NOMO-1 (cell line): ENCODE measurements at regions not wholly inside any gene's neighbourhood (a gene's known extent, or its start where the extent isn't known, plus 50 kb on each side); places are given as distances from the start of the nearest gene placed in this dataset.

Experiments
- DNase-seq, 2 experiments: peaks; one replicate each; lab custom pipeline; 2025; ENCODE audit not compliant: unreplicated experiment in 2 of 2; lab: John Stamatoyannopoulos, UW

DNA sequence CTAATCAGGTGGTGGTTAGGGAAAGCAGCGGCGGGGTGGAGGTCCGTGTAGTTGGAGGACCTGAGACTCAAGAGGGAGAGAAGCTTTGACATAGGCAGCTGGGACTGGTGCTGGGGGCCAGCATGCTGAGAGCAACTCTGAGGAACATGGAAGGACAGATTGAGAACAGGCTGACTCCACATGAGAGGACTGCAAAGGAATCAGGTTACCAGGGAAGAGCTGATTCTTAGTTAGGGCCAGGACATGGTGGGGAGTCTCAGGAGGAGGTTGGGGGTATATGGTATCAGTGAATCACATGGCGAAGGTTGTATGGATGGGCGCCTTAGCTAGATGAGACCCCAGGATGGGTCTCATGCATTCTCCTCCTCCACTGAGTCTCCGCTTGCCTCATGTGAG, 264.0 kb upstream of the BOD1L1 start:
- DNase-seq = no peak

DNA sequence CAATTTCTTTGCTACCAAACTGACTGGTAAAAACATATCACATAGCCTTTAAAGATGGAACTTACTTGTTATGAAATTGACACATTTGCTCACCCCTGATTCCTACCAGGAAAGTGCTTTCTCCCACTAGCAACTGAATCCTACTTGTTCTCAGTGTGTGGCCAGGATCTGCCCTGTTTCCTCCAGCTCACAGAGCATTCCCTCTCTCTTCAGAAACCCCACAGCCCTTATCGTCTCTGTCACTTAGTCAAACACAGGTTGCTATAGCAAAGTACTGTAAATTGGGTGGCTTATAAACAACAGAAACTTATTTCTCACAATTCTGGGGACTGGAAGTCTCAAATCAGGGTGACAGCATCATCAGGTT, 265.2 kb upstream of the BOD1L1 start:
- no peak for DNase-seq

DNA sequence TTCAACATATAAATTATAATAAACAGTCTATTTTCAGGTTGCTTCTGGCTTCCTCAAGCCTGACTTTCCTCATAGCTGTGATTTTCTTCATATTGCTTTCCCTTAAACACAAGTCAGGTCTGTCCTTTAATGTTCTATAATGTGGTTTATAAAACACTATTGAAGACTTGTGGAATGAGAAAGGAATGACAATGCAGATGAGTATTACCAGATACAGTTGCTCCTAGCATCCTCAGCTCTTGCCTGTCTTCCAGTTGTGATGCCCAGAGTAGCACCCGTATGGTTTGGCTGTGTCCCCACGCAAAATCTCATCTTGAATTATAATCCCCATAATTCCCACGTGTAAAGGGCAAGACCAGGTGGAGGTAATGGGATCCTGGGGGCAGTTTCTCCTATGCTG, 265.7 kb upstream of the BOD1L1 start:
- DNase-seq = no peak

- no peak for DNase-seq
Measured at GRCh38 chr4:13893987-13894386, 266.5 kb upstream of the BOD1L1 start.

- DNase-seq = no peak
Measured at GRCh38 chr4:13900780-13901179, 273.3 kb upstream of the BOD1L1 start.

GRCh38 chr4:13902146-13902545, 274.6 kb upstream of the BOD1L1 start:
- DNase-seq = no peak

DNA sequence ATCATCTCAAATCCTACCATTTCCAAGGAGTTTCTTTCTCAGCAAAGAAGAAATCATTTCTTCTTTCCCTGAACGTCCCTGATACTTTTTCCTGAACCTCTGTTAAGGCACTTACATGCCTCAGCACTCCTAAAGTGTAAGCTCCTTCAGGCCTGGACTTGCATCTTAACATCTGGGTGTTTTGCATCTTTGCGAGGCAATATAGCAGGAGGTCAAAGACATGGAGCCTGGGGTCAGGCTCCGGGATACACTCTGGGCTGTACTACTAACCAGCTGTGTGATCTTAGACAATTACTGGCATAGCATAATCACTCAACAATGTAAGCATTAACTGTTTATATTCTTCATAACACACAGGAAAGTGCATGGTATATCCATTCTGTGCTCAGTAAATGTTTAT, 275.5 kb upstream of the BOD1L1 start:
- DNase-seq = no peak

DNA sequence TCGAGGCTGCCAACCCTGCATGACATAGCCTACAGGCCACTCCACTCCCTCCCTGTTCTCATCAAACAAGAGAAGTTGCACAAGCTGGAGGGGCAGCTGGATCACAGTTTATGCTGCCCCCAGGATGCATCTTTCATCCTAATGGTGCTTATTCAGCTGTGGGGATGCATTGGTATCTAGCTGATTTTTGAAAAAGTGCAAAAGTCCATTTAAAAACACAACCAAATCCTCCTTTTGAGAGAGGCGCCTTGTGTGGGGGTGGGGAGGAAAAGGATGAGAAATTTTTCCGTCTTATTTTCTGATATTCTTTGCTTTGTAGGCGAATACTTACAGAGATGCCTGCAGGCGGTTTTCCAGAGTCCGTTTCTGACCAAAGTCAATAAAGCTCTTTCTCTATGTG, 276.4 kb upstream of the BOD1L1 start:
- no peak for DNase-seq

DNA sequence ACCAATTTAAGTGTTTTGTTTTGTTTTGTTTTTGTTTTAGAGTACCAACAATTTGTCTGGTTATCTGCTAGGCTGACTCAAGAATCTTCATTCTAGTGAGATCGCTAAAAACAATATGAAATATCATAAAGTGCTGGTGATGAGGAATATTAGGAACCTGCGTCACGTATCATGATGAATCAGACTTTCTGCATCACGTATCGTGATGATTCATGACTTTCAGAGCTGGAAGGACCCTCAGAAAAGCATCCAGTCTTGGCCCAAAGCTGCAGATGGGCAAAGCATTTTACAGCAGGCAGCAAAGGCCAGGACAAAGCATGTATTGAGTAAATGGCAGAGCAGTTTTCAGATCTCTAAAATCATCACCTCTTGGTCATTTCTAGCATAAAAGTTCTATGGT, 278.0 kb upstream of the BOD1L1 start:
- no peak for DNase-seq

DNA sequence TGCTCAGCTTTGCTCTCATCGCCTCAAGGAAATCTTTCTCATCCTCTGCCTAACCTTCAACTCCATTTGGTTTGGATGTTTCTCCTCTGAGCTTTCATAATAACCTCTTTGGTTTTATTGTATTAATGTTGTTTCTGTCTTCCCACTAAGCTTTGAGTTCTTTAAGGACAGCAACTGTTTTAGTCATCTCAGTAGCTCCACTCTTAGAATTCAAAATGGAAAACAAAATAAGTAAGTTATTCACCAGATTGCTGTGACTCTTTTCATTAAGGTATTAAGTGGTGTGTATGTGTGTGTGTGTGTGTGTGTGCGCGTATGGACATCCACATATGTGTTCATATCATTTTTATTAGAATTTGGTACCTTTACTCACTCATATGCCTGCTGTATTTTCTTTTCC, 279.2 kb upstream of the BOD1L1 start:
- no peak for DNase-seq

- DNase-seq = no peak
Measured at GRCh38 chr4:13907255-13907751, 279.8 kb upstream of the BOD1L1 start.

- no peak for DNase-seq
Measured at GRCh38 chr4:13908455-13908854, 280.9 kb upstream of the BOD1L1 start.

DNA sequence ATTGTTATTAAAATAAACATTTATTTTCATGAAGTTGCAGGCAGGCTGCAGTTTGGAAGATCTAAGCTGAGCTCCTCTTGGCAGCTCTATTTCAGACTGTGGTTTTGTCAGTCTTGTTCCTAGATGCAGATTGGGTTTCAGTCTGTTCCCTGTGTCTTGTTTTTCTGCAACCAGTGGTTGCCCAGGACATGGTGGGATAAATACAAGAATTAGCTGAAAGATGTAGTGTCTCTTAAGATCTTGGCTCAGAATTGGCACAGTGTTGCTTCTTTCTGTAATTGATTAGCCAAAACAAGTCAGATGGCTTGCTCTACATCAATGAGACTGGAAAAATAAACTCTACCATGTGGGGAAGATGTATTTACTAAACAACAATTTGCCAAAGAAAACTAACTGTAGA, 283.0 kb upstream of the BOD1L1 start:
- DNase-seq = no peak

DNA sequence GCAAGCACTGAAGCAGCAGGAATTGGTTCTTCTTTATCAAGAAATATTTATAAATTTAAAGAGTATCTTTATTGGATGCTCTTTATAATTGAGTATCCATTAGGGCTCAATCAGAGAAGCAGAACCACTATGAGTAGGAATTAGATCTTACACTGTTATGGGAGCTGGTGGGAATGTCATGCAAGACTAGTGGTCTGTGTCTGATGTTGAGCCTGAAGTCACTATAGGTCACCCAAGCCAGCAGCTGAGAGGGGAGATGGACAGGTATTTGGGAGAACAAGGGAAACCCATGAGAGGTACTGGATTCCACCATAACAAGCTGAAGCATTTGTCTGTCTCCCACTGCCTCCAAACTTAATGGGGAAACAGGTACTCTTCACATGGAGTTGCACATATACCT, 283.7 kb upstream of the BOD1L1 start:
- DNase-seq = no peak

GRCh38 chr4:13912436-13912925, 285.0 kb upstream of the BOD1L1 start:
- DNase-seq = peak in 1 of 2 experiments; percentile 55

DNA sequence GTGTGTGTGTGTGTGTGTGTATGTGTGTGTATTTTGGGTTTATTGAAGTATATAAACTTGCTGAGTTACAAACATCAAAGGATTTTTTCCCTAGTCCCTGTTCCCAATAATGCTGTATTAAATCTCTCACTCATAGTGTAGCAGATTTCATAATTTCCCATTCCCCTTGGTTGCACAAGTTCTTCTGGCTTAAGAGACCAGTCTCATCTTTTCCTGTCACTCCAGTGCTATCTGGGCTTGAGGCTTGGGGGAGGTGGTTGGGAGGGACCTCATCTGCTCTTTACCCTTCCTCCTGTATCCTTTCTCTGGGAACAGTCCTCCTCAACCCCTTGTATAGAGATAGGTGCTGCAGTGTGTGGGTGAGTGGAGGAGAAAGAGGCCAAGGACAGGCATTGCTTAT, 285.4 kb upstream of the BOD1L1 start:
- DNase-seq = no peak

DNA sequence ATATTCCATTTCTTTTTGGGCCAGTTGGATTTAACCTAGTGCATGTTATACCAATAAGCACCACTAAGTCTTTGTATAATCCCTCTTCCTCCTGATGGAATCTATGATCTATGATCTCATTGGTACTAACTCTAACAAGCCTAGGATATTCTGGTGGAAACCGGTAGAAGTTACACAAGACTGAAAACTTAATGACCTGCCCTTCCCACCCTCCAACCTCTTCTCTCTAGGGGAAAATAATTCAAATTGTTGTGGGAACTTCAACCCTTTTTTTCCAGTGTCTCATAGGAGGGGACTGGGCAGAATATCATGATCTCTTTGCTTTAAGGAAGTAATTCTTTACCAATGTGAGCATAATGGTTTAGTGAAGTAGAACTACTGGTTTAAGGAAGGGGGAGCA, 289.5 kb upstream of the BOD1L1 start:
- no peak for DNase-seq

GRCh38 chr4:13918110-13918509, 290.6 kb upstream of the BOD1L1 start:
- DNase-seq = no peak

- DNase-seq = no peak
Measured at GRCh38 chr4:13918991-13919441, 291.5 kb upstream of the BOD1L1 start.

GRCh38 chr4:13920111-13920875, 292.8 kb upstream of the BOD1L1 start:
- DNase-seq = no peak

DNA sequence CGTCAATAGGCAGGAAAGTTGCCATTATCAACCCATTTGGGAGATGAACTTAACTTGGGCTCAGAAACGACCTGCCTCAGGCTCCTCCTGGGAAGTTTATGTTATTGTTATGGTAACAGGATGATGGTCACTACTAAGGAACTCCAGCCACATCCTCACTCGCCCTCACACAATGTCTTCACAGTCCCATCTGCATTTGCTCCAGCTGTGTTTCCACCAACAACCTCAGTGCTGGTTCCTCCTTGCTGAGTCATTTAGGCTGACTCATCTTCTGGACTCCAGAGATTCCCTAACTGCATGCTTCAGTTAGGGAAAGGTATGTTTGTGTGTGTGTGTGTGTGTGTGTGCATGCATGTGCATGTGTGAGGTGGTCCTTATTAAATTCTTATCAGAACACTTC, 293.4 kb upstream of the BOD1L1 start:
- no peak for DNase-seq

DNA sequence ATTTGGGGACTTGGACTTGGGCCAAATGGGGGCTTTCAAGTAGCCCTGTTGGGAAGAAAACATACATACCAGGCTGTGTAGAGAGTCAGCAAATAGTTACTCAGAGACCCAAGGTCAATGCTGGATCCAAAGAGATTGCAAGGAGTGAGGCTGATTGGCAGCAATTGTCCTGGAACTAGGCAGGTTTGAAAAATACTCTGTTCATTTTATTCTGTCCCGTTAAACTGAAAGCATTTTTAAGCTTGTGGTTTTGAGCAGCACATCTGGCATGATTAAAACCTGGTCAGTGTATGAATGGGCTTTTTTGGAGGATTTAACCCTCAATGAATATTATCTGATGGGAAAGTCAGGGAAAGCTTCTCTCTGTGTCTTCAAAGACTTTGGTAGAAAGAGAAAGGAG, 294.3 kb upstream of the BOD1L1 start:
- no peak for DNase-seq

DNA sequence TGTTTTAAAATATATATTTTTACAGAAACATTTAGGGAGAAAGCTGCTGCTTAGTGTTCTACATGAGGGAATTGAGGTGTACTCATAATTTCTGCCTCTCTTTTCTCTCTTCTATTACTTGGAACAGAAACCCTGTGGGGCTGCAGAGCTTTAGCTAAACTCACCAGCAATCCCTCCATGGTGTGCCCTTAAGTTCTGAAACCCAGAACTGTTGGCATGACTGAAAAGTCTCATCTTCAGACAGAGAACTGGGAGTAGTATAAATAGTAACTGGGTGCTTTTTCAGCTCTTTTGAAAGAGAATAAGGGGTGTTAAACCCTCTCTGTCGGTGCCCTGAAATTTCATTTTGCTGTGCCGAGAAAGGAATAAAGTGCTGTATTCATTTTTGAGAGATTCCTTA, 294.9 kb upstream of the BOD1L1 start:
- DNase-seq = no peak
